H1 (cell line): ENCODE measurements at regions not wholly inside any gene's neighbourhood (a gene's known extent, or its start where the extent isn't known, plus 50 kb on each side); places are given as distances from the start of the nearest gene placed in this dataset.

Experiments used
- CBX5 ChIP-seq: fragments of 300-800, 300-1000 bp; sonication (generic); IDR thresholded peaks from 2 replicates; pipeline ENCODE4 v1.7.1; 2016; ENCODE audit warnings: antibody characterized with exemption, low read length, low read depth
- JUND ChIP-seq: IDR thresholded peaks from 2 replicates; pipeline ENCODE4 v1.6.1; 2011; ENCODE audit warnings: mild to moderate bottlenecking, improper control_type of control experiment, low read length
- RAD21 ChIP-seq, 2 experiments: IDR thresholded peaks in 1 of 2; conservative IDR thresholded peaks in 1 of 2; 2 replicates each; pipeline ENCODE4 v1.6.1; 2011; ENCODE audit warnings: low read depth in 2 of 2, low read length in 2 of 2, improper control_type of control experiment in 1 of 2, inconsistent platforms in 1 of 2, mild to moderate bottlenecking in 1 of 2, moderate library complexity in 1 of 2
- SAP30 ChIP-seq: fragments of 300-600 bp; sonication (generic); IDR thresholded peaks from 2 replicates; pipeline ENCODE4 v1.7.1; 2012; ENCODE audit warnings: low read length, moderate library complexity, mild to moderate bottlenecking, inconsistent platforms; ENCODE audit not compliant: insufficient read depth, insufficient replicate concordance
- SRF ChIP-seq: IDR thresholded peaks from 2 replicates; pipeline ENCODE4 v1.6.1; 2011; ENCODE audit warnings: mild to moderate bottlenecking, low read depth, low read length, moderate library complexity
- TBP ChIP-seq: IDR thresholded peaks from 2 replicates; pipeline ENCODE4 v1.6.1; 2011; ENCODE audit warnings: low read depth, low read length, improper control_type of control experiment

- no peak for TF ChIP-seq SAP30
- TF ChIP-seq RAD21 (IDR thresholded peaks at IDR 0.05 in 1 of 2, conservative IDR thresholded peaks at IDR 0.05 in 1 of 2; ENCODE audit: low read depth in 2 of 2, low read length in 2 of 2): no peak
- no peak for TF ChIP-seq CBX5
- no peak for TF ChIP-seq JUND
- TF ChIP-seq SRF: no peak
- TF ChIP-seq TBP: no peak
Measured at GRCh38 chr3:115359536-115359935, 212.4 kb upstream of the ZBTB20 start (continued).
